ENCODE measurements at regions not wholly inside any gene's neighbourhood (a gene's known extent, or its start where the extent isn't known, plus 50 kb on each side); places are given as distances from the start of the nearest gene placed in this dataset.

DNA sequence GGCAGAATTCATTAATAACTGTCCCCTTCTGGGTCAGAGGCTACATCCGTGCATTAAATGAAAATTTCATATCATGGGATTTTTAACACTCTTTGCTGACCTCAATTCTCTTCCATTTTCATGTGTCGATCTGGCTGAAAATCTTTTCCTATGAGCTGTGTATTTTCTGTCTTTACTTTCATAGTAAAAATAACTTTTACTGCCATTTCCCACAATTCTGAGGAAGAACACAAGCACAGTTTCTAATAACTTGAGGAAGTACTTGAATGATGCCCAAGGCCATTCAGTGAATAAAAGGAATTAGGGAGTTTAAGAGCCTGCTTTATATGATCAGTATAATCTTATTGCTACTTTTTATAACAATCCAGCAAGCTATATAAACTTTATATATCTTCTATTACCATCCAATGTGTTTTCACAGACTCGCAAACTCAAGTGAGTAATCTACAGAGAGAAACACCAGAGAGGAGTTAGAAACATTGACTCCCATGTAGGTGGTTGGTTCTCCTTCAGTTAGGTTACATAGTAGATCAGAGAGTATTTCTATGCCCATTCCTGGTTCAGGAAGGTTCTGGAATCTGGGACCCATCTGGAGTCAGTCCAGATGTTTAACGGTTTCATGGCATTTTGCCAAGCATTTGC lies 340.0 kb downstream of the FBXO15 start:
- no peak overlapping the region for H3K4me3 ChIP-seq (ENCODE audit: control insufficient read depth, low read depth, low read length)
- TF ChIP-seq CTCF (IDR thresholded peaks at IDR 0.05; ENCODE audit: control insufficient read depth, insufficient read depth, low read depth, low read length, missing control alignments) = no peak
- DNase-seq (ENCODE audit: low read depth) = no peak

- no peak for DNase-seq (ENCODE audit: low read depth)
- no peak for TF ChIP-seq CTCF (IDR thresholded peaks at IDR 0.05; ENCODE audit: control insufficient read depth, insufficient read depth, low read depth, low read length, missing control alignments)
- H3K4me3 ChIP-seq (ENCODE audit: control insufficient read depth, low read depth, low read length) = no peak overlapping the region
These were observed 341.6 kb downstream of the FBXO15 start for GRCh38 chr18:73805991-73806390.

DNA sequence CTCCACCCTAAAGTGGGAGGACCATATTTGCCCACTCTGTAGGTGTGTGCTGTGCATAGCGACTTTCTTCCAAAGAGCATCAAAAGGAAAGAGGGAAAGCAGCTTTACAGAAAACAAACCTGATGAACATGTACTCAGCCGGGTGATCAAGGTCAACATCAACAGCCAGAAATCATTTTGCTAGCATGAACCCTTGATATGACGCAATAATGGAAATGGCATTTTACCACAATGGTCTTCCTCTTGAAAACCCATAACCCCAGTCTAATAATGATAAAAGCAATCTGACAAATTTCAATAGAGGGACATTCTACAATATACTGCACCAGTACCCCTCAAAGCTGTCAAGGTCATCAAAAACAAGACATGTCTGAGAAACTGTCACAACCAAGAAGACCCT lies 350.2 kb downstream of the FBXO15 start:
- no peak overlapping the region for H3K4me3 ChIP-seq (ENCODE audit: control insufficient read depth, low read depth, low read length)
- no peak for TF ChIP-seq CTCF (IDR thresholded peaks at IDR 0.05; ENCODE audit: control insufficient read depth, insufficient read depth, low read depth, low read length, missing control alignments)
- no peak for DNase-seq (ENCODE audit: low read depth)

- H3K4me3 ChIP-seq (ENCODE audit: control insufficient read depth, low read depth, low read length) = no peak overlapping the region
- peak; percentile 32 for DNase-seq (ENCODE audit: low read depth)
- TF ChIP-seq CTCF (IDR thresholded peaks at IDR 0.05; ENCODE audit: control insufficient read depth, insufficient read depth, low read depth, low read length, missing control alignments) = no peak
These were observed 354.2 kb downstream of the FBXO15 start for GRCh38 chr18:73793386-73793785.

DNA sequence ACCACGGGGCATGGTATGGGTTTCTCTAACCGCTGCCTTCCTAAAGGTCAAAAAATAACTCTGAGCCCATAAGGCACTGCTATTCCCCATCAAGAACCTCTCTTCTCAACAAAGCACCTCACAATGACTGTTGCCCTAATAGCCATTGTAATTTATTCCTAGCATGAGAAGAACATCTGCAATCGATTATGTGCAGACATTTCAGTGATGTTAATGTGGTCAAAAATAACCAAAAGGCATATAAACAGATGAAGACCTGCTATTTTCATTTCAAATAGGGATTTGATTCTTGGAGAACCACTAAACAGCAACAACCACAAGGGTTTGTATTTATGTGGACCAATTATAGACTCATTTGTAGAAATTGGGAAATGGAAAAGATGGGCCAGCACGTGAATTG lies 356.6 kb downstream of the FBXO15 start:
- no peak overlapping the region for H3K4me3 ChIP-seq (ENCODE audit: control insufficient read depth, low read depth, low read length)
- no peak for TF ChIP-seq CTCF (IDR thresholded peaks at IDR 0.05; ENCODE audit: control insufficient read depth, insufficient read depth, low read depth, low read length, missing control alignments)
- peak; percentile 75 for DNase-seq (ENCODE audit: low read depth)

DNA sequence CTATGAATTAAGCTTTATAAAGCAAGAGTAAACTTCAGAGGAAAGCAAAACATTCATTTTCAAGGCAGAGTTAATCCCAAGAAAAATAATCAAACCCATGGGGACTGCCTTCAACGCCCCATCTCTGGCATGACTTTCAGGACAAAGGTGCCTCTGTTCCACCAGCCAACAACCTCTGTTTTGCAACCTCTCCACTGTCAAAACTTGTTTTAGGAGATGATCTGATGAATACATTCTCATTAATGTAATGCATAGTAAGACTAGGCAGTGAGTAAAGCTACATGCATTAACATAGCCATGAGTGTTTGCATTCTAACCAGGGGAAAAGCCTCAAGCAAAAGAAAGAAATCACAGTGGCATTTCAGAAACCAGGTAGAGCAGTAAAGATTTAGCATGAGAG lies 357.0 kb downstream of the FBXO15 start:
- TF ChIP-seq CTCF (IDR thresholded peaks at IDR 0.05; ENCODE audit: control insufficient read depth, insufficient read depth, low read depth, low read length, missing control alignments) = no peak
- no peak for DNase-seq (ENCODE audit: low read depth)
- no peak overlapping the region for H3K4me3 ChIP-seq (ENCODE audit: control insufficient read depth, low read depth, low read length)

GRCh38 chr18:73787316-73787715 lies 360.3 kb downstream of the FBXO15 start:
- DNase-seq (ENCODE audit: low read depth) = no peak
- H3K4me3 ChIP-seq (ENCODE audit: control insufficient read depth, low read depth, low read length) = no peak overlapping the region
- no peak for TF ChIP-seq CTCF (IDR thresholded peaks at IDR 0.05; ENCODE audit: control insufficient read depth, insufficient read depth, low read depth, low read length, missing control alignments)

Data from AG09309 (cell line).